Activated naive CD8-positive, alpha-beta T cell treated with anti-CD3 and anti-CD28 coated beads, Interleukin-2, amount 10 ng/mL, durations not matched to agents 7 days and 5 days (primary cell): ENCODE measurements at regions not wholly inside any gene's neighbourhood (a gene's known extent, or its start where the extent isn't known, plus 50 kb on each side); places are given as distances from the start of the nearest gene placed in this dataset.

Experiments used
- ATAC-seq: fragments of 150-1000 bp; cut with Tn5 transposase; one replicate; pipeline ENCODE4 v1.10.0; 2021; ENCODE audit warnings: low read depth, moderate library complexity
- POLR2A ChIA-PET: fragments of 350-600 bp; sonication (Branson Sonifier 250); formaldehyde crosslinking; loops from one replicate; lab custom pipeline; 2021; ENCODE audit warnings: antibody characterized with exemption; lab: Charles Lee
- DNase-seq: peaks from one replicate; pipeline ENCODE4 v3.0.0; 2021
- H3K27ac Mint-ChIP-seq: one replicate; pipeline ENCODE4 v1.8.0; 2022; ENCODE audit warnings: mild to moderate bottlenecking, mixed read lengths
- H3K27me3 Mint-ChIP-seq: one replicate; pipeline ENCODE4 v1.8.0; 2022; ENCODE audit warnings: mild to moderate bottlenecking, moderate library complexity, mixed read lengths
- H3K36me3 Mint-ChIP-seq: one replicate; pipeline ENCODE4 v1.8.0; 2021; ENCODE audit warnings: mild to moderate bottlenecking, mixed read lengths
- H3K4me1 Mint-ChIP-seq: one replicate; pipeline ENCODE4 v1.8.0; 2021; ENCODE audit warnings: mixed read lengths
- H3K4me3 Mint-ChIP-seq: one replicate; pipeline ENCODE4 v1.8.0; 2022; ENCODE audit warnings: mild to moderate bottlenecking, moderate library complexity, mixed read lengths
- H3K9me3 Mint-ChIP-seq: one replicate; pipeline ENCODE4 v1.8.0; 2021; ENCODE audit warnings: mixed read lengths

GRCh38 chr3:159781867-159782266, 206.8 kb upstream of the IL12A start:
- ATAC-seq (no peak), DNase-seq (no peak)
- Mint-ChIP-seq H3K4me1 (no peaks in the 10 kb centered on the region), H3K9me3 (no peaks in the 10 kb centered on the region), H3K27me3 (peaks cover 9% of the 10 kb centered on the region), H3K27ac (no peak overlapping the region), H3K4me3 (no peak overlapping the region), H3K36me3 (no peaks in the 10 kb centered on the region)
- POLR2A ChIA-PET, result no interaction called here

GRCh38 chr3:159782724-159783421, 205.8 kb upstream of the IL12A start:
- ATAC-seq (no peak), DNase-seq (no peak)
- Mint-ChIP-seq H3K4me3 (no peak overlapping the region), H3K36me3 (no peaks in the 10 kb centered on the region), H3K4me1 (no peaks in the 10 kb centered on the region), H3K27ac (no peak overlapping the region), H3K27me3 (peaks cover 7% of the 10 kb centered on the region), H3K9me3 (no peaks in the 10 kb centered on the region)
- POLR2A ChIA-PET, result no interaction called here

GRCh38 chr3:159783780-159784742, 204.6 kb upstream of the IL12A start:
- H3K9me3 Mint-ChIP-seq, result no peaks in the 10 kb centered on the region
- H3K4me1 Mint-ChIP-seq, result no peaks in the 10 kb centered on the region
- no peak overlapping the region for H3K4me3 Mint-ChIP-seq
- ATAC-seq (no peak), DNase-seq (no peak)
- H3K36me3 Mint-ChIP-seq, result no peaks in the 10 kb centered on the region
- H3K27me3 Mint-ChIP-seq, result peaks cover 15% of the 10 kb centered on the region
- POLR2A ChIA-PET, result no interaction called here
- H3K27ac Mint-ChIP-seq, result no peak overlapping the region

GRCh38 chr3:159785273-159785708, 203.3 kb upstream of the IL12A start:
- DNase-seq (no peak), ATAC-seq (no peak)
- Mint-ChIP-seq H3K27ac (no peak overlapping the region), H3K9me3 (no peaks in the 10 kb centered on the region), H3K4me3 (no peak overlapping the region), H3K27me3 (peaks cover 15% of the 10 kb centered on the region), H3K36me3 (no peaks in the 10 kb centered on the region), H3K4me1 (no peaks in the 10 kb centered on the region)
- POLR2A ChIA-PET, result no interaction called here

GRCh38 chr3:159786489-159787177, 202.0 kb upstream of the IL12A start:
- Mint-ChIP-seq H3K27me3 (peaks cover 13% of the 10 kb centered on the region), H3K4me3 (no peak overlapping the region), H3K36me3 (no peaks in the 10 kb centered on the region), H3K9me3 (no peaks in the 10 kb centered on the region), H3K4me1 (no peaks in the 10 kb centered on the region), H3K27ac (no peak overlapping the region)
- ATAC-seq (no peak), DNase-seq (no peak)
- POLR2A ChIA-PET, result no interaction called here

GRCh38 chr3:159787178-159787574, 201.5 kb upstream of the IL12A start:
- H3K4me3 Mint-ChIP-seq, result no peak overlapping the region
- no peaks in the 10 kb centered on the region for H3K4me1 Mint-ChIP-seq
- ATAC-seq (no peak), DNase-seq (no peak)
- POLR2A ChIA-PET, result no interaction called here
- H3K27ac Mint-ChIP-seq, result no peak overlapping the region
- H3K36me3 Mint-ChIP-seq, result no peaks in the 10 kb centered on the region
- H3K9me3 Mint-ChIP-seq, result no peaks in the 10 kb centered on the region
- peaks cover 10% of the 10 kb centered on the region for H3K27me3 Mint-ChIP-seq

GRCh38 chr3:159787794-159788205, 200.8 kb upstream of the IL12A start:
- DNase-seq (no peak), ATAC-seq (no peak)
- H3K4me1 Mint-ChIP-seq, result no peaks in the 10 kb centered on the region
- H3K36me3 Mint-ChIP-seq, result no peaks in the 10 kb centered on the region
- no peaks in the 10 kb centered on the region for H3K9me3 Mint-ChIP-seq
- no peak overlapping the region for H3K27ac Mint-ChIP-seq
- H3K27me3 Mint-ChIP-seq, result peaks cover 10% of the 10 kb centered on the region
- POLR2A ChIA-PET, result no interaction called here
- H3K4me3 Mint-ChIP-seq, result no peak overlapping the region

GRCh38 chr3:159788291-159788690, 200.3 kb upstream of the IL12A start:
- no peaks in the 10 kb centered on the region for H3K9me3 Mint-ChIP-seq
- H3K4me3 Mint-ChIP-seq, result no peak overlapping the region
- no peak for ATAC-seq
- POLR2A ChIA-PET, result no interaction called here
- H3K4me1 Mint-ChIP-seq, result no peaks in the 10 kb centered on the region
- no peak for DNase-seq
- H3K27me3 Mint-ChIP-seq, result peaks cover 10% of the 10 kb centered on the region
- H3K27ac Mint-ChIP-seq, result no peak overlapping the region
- no peaks in the 10 kb centered on the region for H3K36me3 Mint-ChIP-seq

- Mint-ChIP-seq H3K36me3 (no peaks in the 10 kb centered on the region), H3K4me3 (no peak overlapping the region), H3K27ac (no peak overlapping the region), H3K4me1 (no peaks in the 10 kb centered on the region), H3K27me3 (peaks cover 10% of the 10 kb centered on the region), H3K9me3 (no peaks in the 10 kb centered on the region)
- DNase-seq (no peak), ATAC-seq (no peak)
- POLR2A ChIA-PET, result no interaction called here
These were observed 199.6 kb upstream of the IL12A start for GRCh38 chr3:159789017-159789416.

GRCh38 chr3:159789742-159790635, 198.6 kb upstream of the IL12A start:
- no peak overlapping the region for H3K4me3 Mint-ChIP-seq

GRCh38 chr3:159791336-159791735, 197.3 kb upstream of the IL12A start:
- ATAC-seq (no peak), DNase-seq (no peak)
- POLR2A ChIA-PET, result no interaction called here
- H3K4me1 Mint-ChIP-seq, result no peaks in the 10 kb centered on the region
- no peaks in the 10 kb centered on the region for H3K9me3 Mint-ChIP-seq
- peaks cover 10% of the 10 kb centered on the region for H3K27me3 Mint-ChIP-seq
- no peak overlapping the region for H3K4me3 Mint-ChIP-seq
- no peak overlapping the region for H3K27ac Mint-ChIP-seq
- no peaks in the 10 kb centered on the region for H3K36me3 Mint-ChIP-seq

More at GRCh38 chr3:159789742-159790635, 198.6 kb upstream of the IL12A start:
- Mint-ChIP-seq H3K27me3 (peaks cover 10% of the 10 kb centered on the region), H3K36me3 (no peaks in the 10 kb centered on the region), H3K4me1 (no peaks in the 10 kb centered on the region), H3K9me3 (no peaks in the 10 kb centered on the region), H3K27ac (no peak overlapping the region)
- POLR2A ChIA-PET, result no interaction called here
- DNase-seq (no peak), ATAC-seq (no peak)

GRCh38 chr3:159792070-159792469, 196.6 kb upstream of the IL12A start:
- POLR2A ChIA-PET, result no interaction called here
- no peaks in the 10 kb centered on the region for H3K4me1 Mint-ChIP-seq
- H3K36me3 Mint-ChIP-seq, result no peaks in the 10 kb centered on the region
- peaks cover 8% of the 10 kb centered on the region for H3K27me3 Mint-ChIP-seq
- ATAC-seq, result no peak
- no peak overlapping the region for H3K4me3 Mint-ChIP-seq
- no peak overlapping the region for H3K27ac Mint-ChIP-seq
- DNase-seq, result no peak
- no peaks in the 10 kb centered on the region for H3K9me3 Mint-ChIP-seq

- ATAC-seq, result no peak
- H3K4me1 Mint-ChIP-seq, result no peaks in the 10 kb centered on the region
- no peaks in the 10 kb centered on the region for H3K36me3 Mint-ChIP-seq
- no peaks in the 10 kb centered on the region for H3K27me3 Mint-ChIP-seq
- no peak overlapping the region for H3K27ac Mint-ChIP-seq
- no peaks in the 10 kb centered on the region for H3K9me3 Mint-ChIP-seq
- DNase-seq, result no peak
- H3K4me3 Mint-ChIP-seq, result no peak overlapping the region
- POLR2A ChIA-PET, result no interaction called here
These were observed 193.6 kb upstream of the IL12A start for GRCh38 chr3:159795042-159795441.
